Aorta (tissue), 5 donors: ENCODE measurements at regions not wholly inside any gene's neighbourhood (a gene's known extent, or its start where the extent isn't known, plus 50 kb on each side); places are given as distances from the start of the nearest gene placed in this dataset.
"Not testable (repeated sequence)": the region's sequence is repeated elsewhere in the genome, so short reads cannot be mapped to it uniquely, and the experiment has no call there.

Source experiments
- ATAC-seq: fragments of 200-7000 bp; cut with Tn5 transposase; one replicate; pipeline ENCODE4 v1.9.1; 2022; ENCODE audit warnings: moderate library complexity; ENCODE audit not compliant: low FRiP score
- DNase-seq, 2 donors: peaks; one replicate each; pipeline ENCODE4 v3.0.0-alpha.2; 2020
- H3K27ac ChIP-seq, 2 donors: one replicate each; pipeline ENCODE4 v1.5.1; 2013; ENCODE audit warnings: low read length in 2 of 2, mild to moderate bottlenecking in 2 of 2, moderate library complexity in 2 of 2, control low read depth in 1 of 2, inconsistent platforms in 1 of 2, low read depth in 1 of 2
- H3K27me3 ChIP-seq, 2 donors: one replicate each; pipeline ENCODE4 v1.6.1; 2013; ENCODE audit warnings: control low read depth in 1 of 2, low read length in 1 of 2, mild to moderate bottlenecking in 1 of 2, moderate library complexity in 1 of 2; ENCODE audit not compliant: insufficient read depth in 2 of 2, control insufficient read depth in 1 of 2
- H3K36me3 ChIP-seq, 2 donors: one replicate each; pipeline ENCODE4 v1.6.1; 2013; ENCODE audit warnings: control low read depth in 1 of 2, low read length in 1 of 2, mild to moderate bottlenecking in 1 of 2; ENCODE audit not compliant: insufficient read depth in 2 of 2, control insufficient read depth in 1 of 2
- H3K4me1 ChIP-seq, 2 donors: one replicate each; pipeline ENCODE4 v1.6.1; 2013; ENCODE audit warnings: low read length in 2 of 2, control low read depth in 1 of 2, mild to moderate bottlenecking in 1 of 2, moderate library complexity in 1 of 2; ENCODE audit not compliant: insufficient read depth in 2 of 2, control insufficient read depth in 1 of 2
- H3K4me3 ChIP-seq, 2 donors: one replicate each; pipeline ENCODE4 v1.5.1; 2013; ENCODE audit warnings: low read length in 2 of 2, control low read depth in 1 of 2, mild to moderate bottlenecking in 1 of 2
- H3K9me3 ChIP-seq: one replicate; pipeline ENCODE4 v1.6.1; 2013; ENCODE audit warnings: mild to moderate bottlenecking, low read length; ENCODE audit not compliant: control insufficient read depth
- WGBS, 2 donors: extraction: QIAGEN DNeasy Blood & Tissue Kit; methylation state at CpG; one replicate each; pipeline ENCODE4 v1.1.7; 2013; 5-methylcytosine and 5-hydroxymethylcytosine counted together
- intact Hi-C, 2 donors: fragments of 100-400 bp; cut with DNase I; formaldehyde crosslinking; loops; one replicate each; pipeline versions ENCODE4 v1.14.2 to v1.15.0; 2022
- donor health status: healthy with polysubstance abuse.
- donor health status: Bipolar disorder and iron deficiency.
- donor health status: DM: no; HTN: no; CAD: no.
- donor health status: DM: no; HTN: no; CAD: no.
- donor health status: DM: yes; HTN: yes; CAD: no.

- DNase-seq (no peak), ATAC-seq (no peak)
- intact Hi-C loops = loop anchor here in 1 of 2 donors (5.0 kb wide), 1 partner anchor 99 kb away; the partner anchor contains the start of gene ITPRID2
- H3K27ac ChIP-seq = no peak overlapping the region
- no peaks in the 10 kb centered on the region for H3K4me1 ChIP-seq
- H3K4me3 ChIP-seq = no peak overlapping the region
- WGBS, 2 donors = 96 to 99% methylated on average over 1 of the region's 1 CpG
- H3K9me3 ChIP-seq = peaks cover 1% of the 10 kb centered on the region
- H3K36me3 ChIP-seq = no peaks in the 10 kb centered on the region
- no peaks in the 10 kb centered on the region for H3K27me3 ChIP-seq
Measured at GRCh38 chr2:181792906-181793305, 98.6 kb upstream of the ITPRID2 start.

- WGBS, 2 donors = 82 to 85% methylated on average over 2 of the region's 2 CpGs
- no peak for DNase-seq
- H3K36me3 ChIP-seq = no peaks in the 10 kb centered on the region
- no peak overlapping the region for H3K27ac ChIP-seq
- intact Hi-C loops = no loop called here
- ATAC-seq = no peak
- peaks cover 1% of the 10 kb centered on the region for H3K9me3 ChIP-seq
- no peaks in the 10 kb centered on the region for H3K27me3 ChIP-seq
- H3K4me3 ChIP-seq = no peak overlapping the region
- no peaks in the 10 kb centered on the region for H3K4me1 ChIP-seq
Measured at GRCh38 chr2:181798022-181798421, 93.5 kb upstream of the ITPRID2 start.

- H3K4me3 ChIP-seq = not testable (repeated sequence)
Measured at GRCh38 chr2:181802300-181802699, 89.2 kb upstream of the ITPRID2 start.

GRCh38 chr2:181803903-181804799 is 87.4 kb upstream of the ITPRID2 start:
- H3K27me3 ChIP-seq, H3K4me1 ChIP-seq, DNase-seq, H3K36me3 ChIP-seq, H3K9me3 ChIP-seq, H3K4me3 ChIP-seq, ATAC-seq, intact Hi-C loops: not testable (repeated sequence)
- peak overlapping the region in 1 of 2 donors; percentile 5 for H3K27ac ChIP-seq
- 87 to 89% methylated on average over 12 of the region's 12 CpGs for WGBS, 2 donors

More at GRCh38 chr2:181802300-181802699, 89.2 kb upstream of the ITPRID2 start:
- ATAC-seq, H3K9me3 ChIP-seq, H3K27me3 ChIP-seq, H3K36me3 ChIP-seq, intact Hi-C loops, H3K27ac ChIP-seq, DNase-seq, H3K4me1 ChIP-seq: not testable (repeated sequence)
- 96 to 97% methylated on average over 1 of the region's 1 CpG for WGBS, 2 donors

- H3K4me3 ChIP-seq = no peak overlapping the region
- peak overlapping the region; percentile 18 to 77 for H3K27ac ChIP-seq
- peaks cover 0 to 4% of the 10 kb centered on the region in 2 donors for H3K4me1 ChIP-seq
- peak; percentile 50 for ATAC-seq
- DNase-seq = no peak
- WGBS, 2 donors = 8 to 10% methylated on average over 3 of the region's 3 CpGs
- H3K9me3 ChIP-seq = no peaks in the 10 kb centered on the region
- no peaks in the 10 kb centered on the region for H3K27me3 ChIP-seq
- intact Hi-C loops = loop anchor here in 1 of 2 donors (2.0 kb wide), 1 partner anchor 81 kb away; no protein-coding TSS in a partner anchor
- H3K36me3 ChIP-seq = no peaks in the 10 kb centered on the region
Measured at GRCh38 chr2:181805228-181806038, 86.1 kb upstream of the ITPRID2 start.

GRCh38 chr2:181806039-181806392 is 85.5 kb upstream of the ITPRID2 start:
- H3K27ac ChIP-seq = peak overlapping the region; percentile 18 to 77

GRCh38 chr2:181807526-181807925 is 84.0 kb upstream of the ITPRID2 start:
- Histone ChIP-seq H3K4me3 (no peak overlapping the region), H3K27me3 (no peaks in the 10 kb centered on the region), H3K9me3 (no peaks in the 10 kb centered on the region), H3K27ac (peak overlapping the region in 1 of 2 donors; percentile 9), H3K36me3 (no peaks in the 10 kb centered on the region), H3K4me1 (peaks cover 3 to 4% of the 10 kb centered on the region in 2 donors)
- WGBS, 2 donors = 97 to 98% methylated on average over 2 of the region's 2 CpGs
- ATAC-seq = no peak
- no peak for DNase-seq
- intact Hi-C loops = loop anchor here in 1 of 2 donors (2.0 kb wide), 1 partner anchor 79 kb away; no protein-coding TSS in a partner anchor

More at GRCh38 chr2:181806039-181806392, 85.5 kb upstream of the ITPRID2 start:
- H3K9me3 ChIP-seq = no peaks in the 10 kb centered on the region
- no peaks in the 10 kb centered on the region for H3K36me3 ChIP-seq
- no peak overlapping the region for H3K4me3 ChIP-seq
- H3K4me1 ChIP-seq = peaks cover 3 to 4% of the 10 kb centered on the region in 2 donors
- WGBS, 2 donors = 0 to 9% methylated on average over 1 of the region's 1 CpG
- intact Hi-C loops = loop anchor here in 1 of 2 donors (2.0 kb wide), 1 partner anchor 81 kb away; no protein-coding TSS in a partner anchor
- DNase-seq (no peak), ATAC-seq (peak; percentile 29)
- H3K27me3 ChIP-seq = no peaks in the 10 kb centered on the region

- H3K27ac ChIP-seq = peak overlapping the region in 1 of 2 donors; percentile 2
- ATAC-seq (peak; percentile 76), DNase-seq (no peak)
- no peaks in the 10 kb centered on the region for H3K27me3 ChIP-seq
- H3K4me3 ChIP-seq = no peak overlapping the region
- 30 to 32% methylated on average over 9 of the region's 9 CpGs for WGBS, 2 donors
- intact Hi-C loops = no loop called here
- peaks cover 2 to 9% of the 10 kb centered on the region in 2 donors for H3K4me1 ChIP-seq
- H3K36me3 ChIP-seq = no peaks in the 10 kb centered on the region
- no peaks in the 10 kb centered on the region for H3K9me3 ChIP-seq
Measured at GRCh38 chr2:181810823-181811695, 80.5 kb upstream of the ITPRID2 start.
